IMR-90 (cell line): ENCODE measurements at regions not wholly inside any gene's neighbourhood (a gene's known extent, or its start where the extent isn't known, plus 50 kb on each side); places are given as distances from the start of the nearest gene placed in this dataset.

Experiments used
- ATAC-seq: fragments of 200-7000 bp; cut with Tn5 transposase; 2 replicates; pipeline ENCODE4 v1.9.1; 2020; ENCODE audit warnings: low read depth, mild to moderate bottlenecking, moderate library complexity
- BruUV-seq: library from RNA; stranded (reverse); fragments of 400-500 nt; replicated peaks from 2 replicates; lab custom pipeline; 2021; lab: Mats Ljungman, UMichigan
- CTCF ChIA-PET: fragments of 300-600 bp; formaldehyde crosslinking; extraction: SDS; loops from one replicate; lab custom pipeline; 2021; ENCODE audit warnings: antibody characterized with exemption; lab: Yijun Ruan, JAX
- POLR2A ChIA-PET: fragments of 300-600 bp; sonication (Branson Sonifier 250); formaldehyde crosslinking; loops from one replicate; lab custom pipeline; 2022; ENCODE audit warnings: antibody characterized with exemption; ENCODE audit not compliant: unreplicated experiment; lab: Charles Lee
- DNase-seq: peaks from one replicate; pipeline ENCODE4 v3.0.0; 2013
- H2AFZ ChIP-seq: replicated peaks from 2 replicates; pipeline ENCODE3; 2013; ENCODE audit warnings: low read length, mild to moderate bottlenecking; ENCODE audit not compliant: poor library complexity
- H2AK5ac ChIP-seq: 2 replicates; pipeline ENCODE4 v1.6.1; 2013; ENCODE audit warnings: low read depth, low read length, inconsistent platforms
- H2AK9ac ChIP-seq: replicated peaks from 2 replicates; pipeline ENCODE3; 2013; ENCODE audit warnings: mild to moderate bottlenecking, low read depth, low read length, moderate library complexity; ENCODE audit not compliant: poor library complexity
- H2BK120ac ChIP-seq: 2 replicates; pipeline ENCODE4 v1.6.1; 2013; ENCODE audit warnings: low read depth, low read length, inconsistent platforms
- H2BK15ac ChIP-seq: 3 replicates; pipeline ENCODE4 v1.6.1; 2013; ENCODE audit warnings: low read depth, low read length, inconsistent platforms
- H2BK20ac ChIP-seq: 2 replicates; pipeline ENCODE4 v1.6.1; 2013; ENCODE audit warnings: low read depth, mild to moderate bottlenecking, inconsistent platforms, low read length, moderate library complexity
- H2BK5ac ChIP-seq: 2 replicates; pipeline ENCODE4 v1.6.1; 2013; ENCODE audit warnings: mild to moderate bottlenecking, low read depth, low read length, inconsistent platforms; ENCODE audit not compliant: poor library complexity, severe bottlenecking
- H3K14ac ChIP-seq: replicated peaks from 2 replicates; pipeline ENCODE4 v1.6.1; 2013; ENCODE audit warnings: low read depth, low read length, inconsistent platforms
- H3K18ac ChIP-seq: 2 replicates; pipeline ENCODE4 v1.6.1; 2013; ENCODE audit warnings: low read depth, low read length, control low read depth
- H3K23ac ChIP-seq: 2 replicates; pipeline ENCODE4 v1.6.1; 2013; ENCODE audit warnings: low read depth, low read length, inconsistent platforms
- H3K27ac ChIP-seq: 2 replicates; pipeline ENCODE4 v1.5.1; 2013; ENCODE audit warnings: mild to moderate bottlenecking, control low read depth, low read length; ENCODE audit not compliant: insufficient read depth
- H3K27me3 ChIP-seq: 2 replicates; pipeline ENCODE4 v1.6.1; 2013; ENCODE audit warnings: low read length; ENCODE audit not compliant: control insufficient read depth, insufficient read depth
- H3K36me3 ChIP-seq: 2 replicates; pipeline ENCODE4 v1.6.1; 2013; ENCODE audit warnings: low read length, mixed read lengths; ENCODE audit not compliant: control insufficient read depth, insufficient read depth
- H3K4ac ChIP-seq: 2 replicates; pipeline ENCODE4 v1.6.1; 2013; ENCODE audit warnings: low read depth, low read length, inconsistent platforms
- H3K4me1 ChIP-seq: 2 replicates; pipeline ENCODE4 v1.6.1; 2013; ENCODE audit warnings: low read length, mixed read lengths; ENCODE audit not compliant: control insufficient read depth, insufficient read depth
- H3K4me2 ChIP-seq: 2 replicates; pipeline ENCODE4 v1.6.1; 2013; ENCODE audit warnings: low read depth, mild to moderate bottlenecking, control low read depth, low read length, moderate library complexity
- H3K4me3 ChIP-seq: 2 replicates; pipeline ENCODE4 v1.5.1; 2013; ENCODE audit warnings: low read depth, mild to moderate bottlenecking, control low read depth, low read length, moderate library complexity; ENCODE audit not compliant: insufficient read depth
- H3K56ac ChIP-seq: 2 replicates; pipeline ENCODE4 v1.6.1; 2013; ENCODE audit warnings: low read length, inconsistent platforms; ENCODE audit not compliant: insufficient read depth; ENCODE audit errors: extremely low read depth
- H3K79me1 ChIP-seq, 2 experiments: 2 replicates each; pipeline ENCODE4 v1.6.1; 2013; ENCODE audit warnings: low read length in 2 of 2, inconsistent platforms in 1 of 2, low read depth in 1 of 2
- H3K9ac ChIP-seq: 2 replicates; pipeline ENCODE4 v1.6.1; 2013; ENCODE audit warnings: low read depth, low read length, control low read depth
- H3K9me1 ChIP-seq: 2 replicates; pipeline ENCODE4 v1.6.1; 2013; ENCODE audit warnings: low read length, inconsistent platforms; ENCODE audit not compliant: insufficient read depth
- H3K9me3 ChIP-seq: 2 replicates; pipeline ENCODE4 v1.6.1; 2013; ENCODE audit warnings: low read length; ENCODE audit not compliant: control insufficient read depth, insufficient read depth
- H4K20me1 ChIP-seq: 2 replicates; pipeline ENCODE4 v1.6.1; 2013; ENCODE audit warnings: low read length, inconsistent platforms; ENCODE audit not compliant: insufficient read depth
- H4K5ac ChIP-seq: 2 replicates; pipeline ENCODE4 v1.6.1; 2013; ENCODE audit warnings: mild to moderate bottlenecking, low read depth, low read length, control low read depth
- H4K8ac ChIP-seq, 2 experiments: 2 replicates each; pipeline ENCODE4 v1.6.1; 2013; ENCODE audit warnings: low read depth in 2 of 2, low read length in 2 of 2, control low read depth in 1 of 2, inconsistent platforms in 1 of 2
- H4K91ac ChIP-seq: 2 replicates; pipeline ENCODE4 v1.6.1; 2013; ENCODE audit warnings: low read depth, low read length, inconsistent platforms; ENCODE audit not compliant: insufficient read depth
- MAZ ChIP-seq: IDR thresholded peaks from 2 replicates; pipeline ENCODE4 v1.6.1; 2012; ENCODE audit warnings: low read depth, mild to moderate bottlenecking, low read length, improper control_type of control experiment, moderate library complexity, borderline replicate concordance
- MXI1 ChIP-seq: IDR thresholded peaks from 2 replicates; pipeline ENCODE4 v1.6.1; 2012; ENCODE audit warnings: low read depth, mild to moderate bottlenecking, low read length, moderate library complexity, borderline replicate concordance
- POLR2A ChIP-seq: IDR thresholded peaks from 2 replicates; pipeline ENCODE4 v1.6.1; 2012; ENCODE audit warnings: mild to moderate bottlenecking, low read depth, low read length
- WGBS, 2 experiments: methylation state at CpG; one replicate each; pipeline versions ENCODE4 v1.1.5 to v1.1.7; 2013; ENCODE audit warnings: missing lambda C conversion rate in 2 of 2; ENCODE audit not compliant: insufficient read length in 1 of 2; ENCODE audit errors: extremely low coverage in 2 of 2; 5-methylcytosine and 5-hydroxymethylcytosine counted together
- dilution Hi-C: fragments of 300-500 bp; cut with HindIII; formaldehyde crosslinking; loops from one replicate; pipeline ENCODE4 v1.14.3; 2018; ENCODE audit warnings: low sequenced_read_pairs; ENCODE audit not compliant: unreplicated experiment
- in situ Hi-C: fragments of 300-500 bp; cut with MboI; formaldehyde crosslinking; loops from 3 replicates; pipeline ENCODE4 v1.14.3; 2019; ENCODE audit warnings: low sequenced_read_pairs, inconsistent platforms, mixed read lengths
- intact Hi-C: fragments of 100-400 bp; cut with micrococcal nuclease; formaldehyde crosslinking; loops from 2 replicates; pipeline ENCODE4 v1.10.0; 2022

DNA sequence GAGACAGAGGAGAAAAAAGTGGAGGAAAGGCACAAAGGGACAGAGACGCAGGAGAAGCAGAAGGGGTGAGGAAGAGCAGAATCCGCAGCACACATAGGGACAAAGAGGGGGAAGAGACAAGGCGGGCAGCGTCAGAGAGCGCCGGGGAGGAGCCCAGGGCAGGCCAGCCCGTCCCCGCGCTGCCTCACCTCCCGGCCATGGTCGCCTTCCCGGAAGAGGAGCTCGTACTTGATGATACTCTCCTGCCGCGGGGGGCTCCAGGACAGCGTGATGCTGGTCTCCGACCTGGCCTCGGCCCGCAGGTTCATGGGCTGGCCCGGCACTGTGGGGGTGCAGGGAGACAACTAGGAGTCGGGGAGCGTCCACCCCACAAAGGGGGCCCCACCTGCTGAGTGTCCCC lies 100.6 kb downstream of the PTPRS start:
- H3K23ac ChIP-seq, result no peak overlapping the region
- no peaks in the 10 kb centered on the region for H3K79me1 ChIP-seq
- H2BK20ac ChIP-seq, result no peak overlapping the region
- CTCF ChIA-PET, result no interaction called here
- H3K56ac ChIP-seq, result no peak overlapping the region
- H2AFZ ChIP-seq, result no peak overlapping the region
- no peak overlapping the region for H4K91ac ChIP-seq
- H2BK120ac ChIP-seq, result no peak overlapping the region
- no peak overlapping the region for H3K27ac ChIP-seq
- intact Hi-C loops, result no loop called here
- WGBS, 2 experiments, result 95% methylated on average over 5 of the region's 22 CpGs; no CpG with 5 or more reads in 1 of the 2 experiments
- no peak overlapping the region for H4K5ac ChIP-seq
- peaks cover 38% of the 10 kb centered on the region for H3K36me3 ChIP-seq
- no peak overlapping the region for H2AK5ac ChIP-seq
- POLR2A ChIA-PET, result no interaction called here
- no peak overlapping the region for H2BK15ac ChIP-seq
- no TSS peak for BruUV-seq
- H3K4me2 ChIP-seq, result no peak overlapping the region
- ATAC-seq, result no peak
- no peak overlapping the region for H4K8ac ChIP-seq
- H3K9me1 ChIP-seq, result no peaks in the 10 kb centered on the region
- no peaks in the 10 kb centered on the region for H3K27me3 ChIP-seq
- H3K18ac ChIP-seq, result no peak overlapping the region
- no peak overlapping the region for H2BK5ac ChIP-seq
- TF ChIP-seq MAZ, result no peak
- no peak for TF ChIP-seq MXI1
- no peak for TF ChIP-seq POLR2A
- DNase-seq, result no peak
- in situ Hi-C loops, result no loop called here
- no peak overlapping the region for H3K4ac ChIP-seq
- no peaks in the 10 kb centered on the region for H3K4me1 ChIP-seq
- dilution Hi-C loops, result no loop called here
- no peak overlapping the region for H3K4me3 ChIP-seq
- no peak overlapping the region for H3K9ac ChIP-seq
- H4K20me1 ChIP-seq, result peaks cover 4% of the 10 kb centered on the region; the same call in 1 of the 2 replicates
- no peaks in the 10 kb centered on the region for H3K9me3 ChIP-seq
- H3K14ac ChIP-seq, result no peak overlapping the region
- no peak overlapping the region for H2AK9ac ChIP-seq
